ENCODE measurements at regions not wholly inside any gene's neighbourhood (a gene's known extent, or its start where the extent isn't known, plus 50 kb on each side); places are given as distances from the start of the nearest gene placed in this dataset.
"Not testable (repeated sequence)": the region's sequence is repeated elsewhere in the genome, so short reads cannot be mapped to it uniquely, and the experiment has no call there.

- not testable (repeated sequence) for ATAC-seq, DNase-seq
Measured at GRCh38 chr9:135405145-135405464, 74.5 kb upstream of the PPP1R26 start.

- no peak for ATAC-seq
- no peak for DNase-seq
Measured at GRCh38 chr9:135408476-135409254, 70.9 kb upstream of the PPP1R26 start.

- ATAC-seq (no peak), DNase-seq (no peak)
Measured at GRCh38 chr9:135409286-135410200, 70.0 kb upstream of the PPP1R26 start.

- ATAC-seq (no peak), DNase-seq (no peak)
Measured at GRCh38 chr9:135410421-135410820, 69.2 kb upstream of the PPP1R26 start.

- no peak for ATAC-seq
- no peak for DNase-seq
Measured at GRCh38 chr9:135410831-135411473, 68.6 kb upstream of the PPP1R26 start.

- ATAC-seq, DNase-seq: not testable (repeated sequence)
Measured at GRCh38 chr9:135411605-135412004, 68.0 kb upstream of the PPP1R26 start.

- ATAC-seq (peak; percentile 78), DNase-seq (peak; percentile 76)
Measured at GRCh38 chr9:135412315-135413085, 67.1 kb upstream of the PPP1R26 start.

- no peak for ATAC-seq
- no peak for DNase-seq
Measured at GRCh38 chr9:135413086-135413375, 66.6 kb upstream of the PPP1R26 start.

GRCh38 chr9:135413461-135413860, 66.1 kb upstream of the PPP1R26 start:
- DNase-seq (no peak), ATAC-seq (no peak)

- ATAC-seq (no peak), DNase-seq (no peak)
Measured at GRCh38 chr9:135414293-135414692, 65.3 kb upstream of the PPP1R26 start.

GRCh38 chr9:135415586-135415985, 64.0 kb upstream of the PPP1R26 start:
- DNase-seq (no peak), ATAC-seq (no peak)

- no peak for DNase-seq
- ATAC-seq = no peak
Measured at GRCh38 chr9:135416664-135417290, 62.8 kb upstream of the PPP1R26 start.

GRCh38 chr9:135418161-135418560, 61.4 kb upstream of the PPP1R26 start:
- ATAC-seq (no peak), DNase-seq (no peak)

GRCh38 chr9:135419106-135419505, 60.5 kb upstream of the PPP1R26 start:
- DNase-seq (no peak), ATAC-seq (peak; percentile 14)

GRCh38 chr9:135422341-135422944, 57.1 kb upstream of the PPP1R26 start:
- DNase-seq (no peak), ATAC-seq (no peak)

- ATAC-seq = no peak
- no peak for DNase-seq
Measured at GRCh38 chr9:135423725-135424124, 55.9 kb upstream of the PPP1R26 start.

Measured in stimulated activated naive CD8-positive, alpha-beta T cell treated with anti-CD3 and anti-CD28 coated beads, Interleukin-15, Interleukin-2, amounts not matched to agents 100 U/mL and 50 U/mL, for 24 hours (primary cell).